Prostate gland (tissue), 2 donors: ENCODE measurements at regions not wholly inside any gene's neighbourhood (a gene's known extent, or its start where the extent isn't known, plus 50 kb on each side); places are given as distances from the start of the nearest gene placed in this dataset.

Experiments used
- POLR2A ChIP-seq: fragments of 450-650 bp; IDR thresholded peaks from one replicate; pipeline ENCODE4 v1.6.1; 2016; ENCODE audit warnings: antibody characterized with exemption, mild to moderate bottlenecking
- TF ChIP-seq, protein P1 (sequence below), 4 experiments: fragments of 200-600 bp in 2 of 4; fragments of 450-650 bp in 2 of 4; sonication (generic) in 2 of 4; IDR thresholded peaks; 1 replicate in 3 of 4; 2 replicates in 1 of 4; pipeline ENCODE4 v1.5.1; 2016 to 2019; ENCODE audit warnings: antibody characterized with exemption in 4 of 4, mild to moderate bottlenecking in 2 of 4, moderate library complexity in 2 of 4

DNA sequence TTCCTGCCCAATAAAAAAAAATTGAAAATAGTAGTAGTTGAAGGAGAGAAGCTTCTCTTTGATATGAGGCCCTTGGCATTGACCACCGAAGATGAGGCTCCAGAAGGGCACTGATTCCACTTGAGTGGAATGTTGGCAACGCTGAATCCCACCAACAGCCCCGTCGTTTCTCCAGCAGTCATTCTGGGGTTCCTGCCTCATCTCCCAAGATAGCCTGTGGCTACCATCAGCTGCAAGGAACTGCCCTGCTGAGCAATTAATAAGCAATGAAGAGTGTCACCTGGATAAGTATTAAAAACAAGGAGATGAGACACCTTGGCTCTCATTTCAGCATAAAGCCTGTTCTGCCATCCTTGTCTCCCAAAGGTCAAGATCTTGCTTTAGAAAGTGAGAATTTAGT, 144.1 kb downstream of the CSNK2A3 start:
- TF ChIP-seq POLR2A: no peak
- TF ChIP-seq, protein P1, sequence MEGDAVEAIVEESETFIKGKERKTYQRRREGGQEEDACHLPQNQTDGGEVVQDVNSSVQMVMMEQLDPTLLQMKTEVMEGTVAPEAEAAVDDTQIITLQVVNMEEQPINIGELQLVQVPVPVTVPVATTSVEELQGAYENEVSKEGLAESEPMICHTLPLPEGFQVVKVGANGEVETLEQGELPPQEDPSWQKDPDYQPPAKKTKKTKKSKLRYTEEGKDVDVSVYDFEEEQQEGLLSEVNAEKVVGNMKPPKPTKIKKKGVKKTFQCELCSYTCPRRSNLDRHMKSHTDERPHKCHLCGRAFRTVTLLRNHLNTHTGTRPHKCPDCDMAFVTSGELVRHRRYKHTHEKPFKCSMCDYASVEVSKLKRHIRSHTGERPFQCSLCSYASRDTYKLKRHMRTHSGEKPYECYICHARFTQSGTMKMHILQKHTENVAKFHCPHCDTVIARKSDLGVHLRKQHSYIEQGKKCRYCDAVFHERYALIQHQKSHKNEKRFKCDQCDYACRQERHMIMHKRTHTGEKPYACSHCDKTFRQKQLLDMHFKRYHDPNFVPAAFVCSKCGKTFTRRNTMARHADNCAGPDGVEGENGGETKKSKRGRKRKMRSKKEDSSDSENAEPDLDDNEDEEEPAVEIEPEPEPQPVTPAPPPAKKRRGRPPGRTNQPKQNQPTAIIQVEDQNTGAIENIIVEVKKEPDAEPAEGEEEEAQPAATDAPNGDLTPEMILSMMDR (IDR thresholded peaks at IDR 0.05): no peak
